Epithelial cell of esophagus (primary cell): ENCODE measurements at regions not wholly inside any gene's neighbourhood (a gene's known extent, or its start where the extent isn't known, plus 50 kb on each side); places are given as distances from the start of the nearest gene placed in this dataset.

Experiments
- DNase-seq: peaks from one replicate; pipeline ENCODE4 v3.0.0; 2010; ENCODE audit warnings: low read depth
- H3K4me3 ChIP-seq: 2 replicates; pipeline ENCODE4 v1.5.1; 2011; ENCODE audit warnings: mild to moderate bottlenecking, low read length, control low read depth
- TF ChIP-seq, protein P1 (sequence below): IDR thresholded peaks from 2 replicates; pipeline ENCODE4 v1.5.1; 2011; ENCODE audit warnings: low read depth, mild to moderate bottlenecking, low read length, control low read depth, inconsistent platforms; ENCODE audit not compliant: insufficient read depth; ENCODE audit errors: missing control alignments

DNA sequence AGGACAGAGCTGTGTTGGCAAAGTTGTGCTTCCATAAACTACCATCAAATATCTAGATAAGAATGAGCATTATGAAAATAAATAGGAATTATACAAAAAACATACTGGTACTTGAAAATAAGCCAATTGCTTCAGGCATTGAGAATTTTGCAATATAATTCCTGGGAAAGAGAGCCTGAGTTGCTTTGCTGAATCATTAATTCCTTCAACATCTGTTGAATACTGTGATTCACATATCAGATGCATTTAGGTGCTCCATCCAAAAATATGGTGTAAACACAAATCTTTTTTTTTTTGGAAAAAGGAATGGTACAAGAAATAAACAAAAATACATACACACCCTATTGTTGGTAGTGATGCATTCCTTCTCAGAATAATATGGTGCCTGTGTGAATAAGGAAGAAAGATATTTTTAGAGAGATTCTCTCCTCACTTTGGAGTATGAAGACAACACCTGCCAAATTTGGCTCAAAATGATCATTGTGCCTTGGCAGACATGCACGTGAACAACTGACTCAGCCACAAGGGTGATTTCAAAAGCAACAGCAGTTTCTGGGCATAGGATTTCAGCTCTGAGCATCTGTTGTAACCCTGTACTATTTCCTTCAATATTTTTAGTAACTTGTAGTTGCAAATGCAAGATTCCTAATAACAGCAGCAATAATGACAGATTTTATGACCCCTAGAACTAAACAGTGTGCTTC, 96.7 kb downstream of the CAVIN4 start:
- H3K4me3 ChIP-seq = no peak overlapping the region
- TF ChIP-seq, protein P1, sequence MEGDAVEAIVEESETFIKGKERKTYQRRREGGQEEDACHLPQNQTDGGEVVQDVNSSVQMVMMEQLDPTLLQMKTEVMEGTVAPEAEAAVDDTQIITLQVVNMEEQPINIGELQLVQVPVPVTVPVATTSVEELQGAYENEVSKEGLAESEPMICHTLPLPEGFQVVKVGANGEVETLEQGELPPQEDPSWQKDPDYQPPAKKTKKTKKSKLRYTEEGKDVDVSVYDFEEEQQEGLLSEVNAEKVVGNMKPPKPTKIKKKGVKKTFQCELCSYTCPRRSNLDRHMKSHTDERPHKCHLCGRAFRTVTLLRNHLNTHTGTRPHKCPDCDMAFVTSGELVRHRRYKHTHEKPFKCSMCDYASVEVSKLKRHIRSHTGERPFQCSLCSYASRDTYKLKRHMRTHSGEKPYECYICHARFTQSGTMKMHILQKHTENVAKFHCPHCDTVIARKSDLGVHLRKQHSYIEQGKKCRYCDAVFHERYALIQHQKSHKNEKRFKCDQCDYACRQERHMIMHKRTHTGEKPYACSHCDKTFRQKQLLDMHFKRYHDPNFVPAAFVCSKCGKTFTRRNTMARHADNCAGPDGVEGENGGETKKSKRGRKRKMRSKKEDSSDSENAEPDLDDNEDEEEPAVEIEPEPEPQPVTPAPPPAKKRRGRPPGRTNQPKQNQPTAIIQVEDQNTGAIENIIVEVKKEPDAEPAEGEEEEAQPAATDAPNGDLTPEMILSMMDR = no peak
- peak; percentile 5 for DNase-seq

DNA sequence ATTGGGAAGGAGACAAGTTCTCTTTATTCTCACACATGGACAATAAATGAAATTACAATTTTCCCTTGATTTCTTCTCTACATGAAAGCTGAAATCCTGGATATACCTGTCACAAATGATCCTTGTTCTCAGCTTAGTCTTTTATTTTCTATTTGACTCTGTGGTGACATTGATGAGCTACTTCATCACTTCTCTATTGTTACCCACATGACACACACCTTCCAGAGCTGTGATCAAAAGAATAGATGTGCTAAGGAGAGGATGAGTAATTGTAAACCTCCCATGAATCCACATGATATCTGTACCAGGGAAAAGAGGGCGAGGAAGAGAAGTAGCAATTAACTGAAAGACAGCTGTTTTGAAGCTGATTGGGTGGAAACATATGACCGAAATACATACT, 102.0 kb downstream of the CAVIN4 start:
- DNase-seq = peak; percentile 30
- TF ChIP-seq, protein P1 = no peak

DNA sequence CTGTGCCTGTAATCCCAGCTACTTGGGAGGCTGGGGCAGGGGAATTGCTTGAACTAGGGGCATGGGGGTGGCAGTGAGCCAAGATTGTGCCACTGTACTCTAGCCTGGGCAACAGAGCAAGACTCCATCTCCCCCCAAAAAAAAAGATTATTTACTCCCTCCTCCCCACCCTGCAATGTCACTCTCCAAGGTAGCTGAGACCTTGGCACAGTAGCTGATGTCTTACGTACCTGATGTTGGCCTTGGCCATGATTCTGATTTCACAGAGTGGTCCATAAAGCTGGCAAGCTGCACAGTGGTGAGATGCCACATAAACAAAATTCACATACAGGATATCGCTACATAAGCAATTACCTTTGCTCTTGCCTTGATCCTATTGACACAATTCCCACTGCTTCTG, 108.5 kb downstream of the CAVIN4 start:
- H3K4me3 ChIP-seq = no peak overlapping the region
- TF ChIP-seq, protein P1 = no peak
- no peak for DNase-seq

More for the DNA sequence above, 102.0 kb downstream of the CAVIN4 start:
- no peak overlapping the region for H3K4me3 ChIP-seq

DNA sequence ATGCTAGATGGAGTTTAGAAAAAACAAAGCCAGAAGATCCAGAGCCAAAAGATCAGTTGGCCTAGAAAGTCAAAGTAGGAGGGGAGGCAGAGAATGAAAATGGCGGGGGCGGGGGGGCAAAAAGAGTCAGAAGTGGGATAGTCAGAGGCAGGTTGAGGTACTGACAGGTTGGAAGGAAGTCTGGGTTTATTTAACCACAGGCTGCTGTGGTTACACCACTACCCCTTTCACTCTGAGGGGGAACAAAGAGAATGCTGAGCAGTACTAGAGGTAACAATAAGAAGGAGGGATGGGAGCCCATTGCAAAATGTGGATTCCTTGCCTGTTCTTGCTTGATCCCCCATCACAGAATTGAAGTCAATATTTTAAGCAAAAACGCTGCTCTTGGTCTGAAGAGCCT, 111.8 kb downstream of the CAVIN4 start:
- DNase-seq = no peak
- TF ChIP-seq, protein P1 = no peak
- H3K4me3 ChIP-seq = no peak overlapping the region

DNA sequence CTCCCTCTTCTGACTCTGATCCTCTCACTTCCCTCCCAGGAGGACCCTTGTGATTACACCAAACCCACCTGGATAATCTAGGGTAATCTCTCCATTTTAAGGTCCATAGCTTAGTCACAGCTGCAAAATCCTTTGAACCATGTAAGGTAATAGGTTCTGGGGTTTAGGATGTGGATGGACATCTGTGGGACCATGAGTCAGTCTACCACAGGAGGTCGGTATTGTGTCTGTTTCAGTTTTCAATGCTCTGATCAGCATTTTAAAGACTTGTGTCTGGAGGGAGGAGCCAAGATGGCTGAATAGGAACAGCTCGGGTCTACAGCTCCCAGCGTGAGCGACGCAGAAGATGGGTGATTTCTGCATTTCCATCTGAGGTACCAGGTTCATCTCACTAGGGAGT, 112.6 kb downstream of the CAVIN4 start:
- no peak for DNase-seq
- TF ChIP-seq, protein P1 = no peak
- H3K4me3 ChIP-seq = no peak overlapping the region

DNA sequence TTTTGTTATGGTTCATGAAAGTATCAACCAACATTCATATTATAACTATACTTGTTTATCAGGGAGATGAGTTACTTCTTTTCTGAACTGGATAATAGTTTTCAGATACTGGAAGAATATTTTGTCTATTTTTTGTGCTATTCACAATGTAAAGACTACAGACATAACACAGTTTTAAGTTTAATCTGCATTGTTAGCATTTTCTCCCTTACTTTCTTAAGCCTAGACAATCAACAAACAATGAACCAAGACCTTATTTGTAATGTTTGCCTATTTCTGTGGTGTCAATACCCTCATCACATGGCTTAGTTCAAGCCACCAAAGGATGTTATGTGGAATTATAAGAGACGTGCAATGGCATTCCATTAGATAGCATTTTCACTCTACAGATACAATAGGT, 119.5 kb downstream of the CAVIN4 start:
- TF ChIP-seq, protein P1 = no peak
- H3K4me3 ChIP-seq = no peak overlapping the region
- no peak for DNase-seq

DNA sequence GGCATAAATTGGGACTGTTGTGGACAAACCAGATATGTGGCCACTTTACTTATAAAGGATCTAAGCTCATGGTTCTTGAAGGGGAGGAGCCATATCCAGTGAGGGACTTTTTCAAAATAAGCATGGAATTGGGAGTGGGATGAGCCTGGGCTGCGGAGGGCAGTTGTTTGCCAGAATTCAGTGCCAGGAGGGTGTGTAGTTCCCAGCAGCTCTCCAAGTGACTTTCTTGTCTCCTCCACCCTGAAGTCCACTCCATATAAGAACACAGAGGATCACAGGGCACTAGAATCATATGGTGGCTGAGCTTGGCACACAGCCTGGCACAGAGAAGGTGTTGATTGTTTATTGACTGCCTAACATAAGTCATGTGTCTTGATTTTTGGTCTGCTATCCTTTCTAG, 121.1 kb downstream of the CAVIN4 start:
- TF ChIP-seq, protein P1 = no peak
- H3K4me3 ChIP-seq = no peak overlapping the region
- DNase-seq = no peak
